Liver (tissue), 8 donors: ENCODE measurements at regions not wholly inside any gene's neighbourhood (a gene's known extent, or its start where the extent isn't known, plus 50 kb on each side); places are given as distances from the start of the nearest gene placed in this dataset.

Source experiments
- DNase-seq: peaks from one replicate; pipeline ENCODE4 v3.0.0-alpha.2; 2017; ENCODE audit warnings: low spot score
- H3K27ac ChIP-seq, 2 donors: one replicate each; pipeline ENCODE4 v1.7.0; 2013; ENCODE audit warnings: inconsistent platforms in 2 of 2, low read length in 2 of 2, control low read depth in 1 of 2, low read depth in 1 of 2, mild to moderate bottlenecking in 1 of 2
- H3K27me3 ChIP-seq, 4 donors: one replicate each; pipeline versions ENCODE4 v1.6.1 to v1.7.0; 2013; ENCODE audit warnings: low read length in 3 of 4, inconsistent platforms in 1 of 4, mild to moderate bottlenecking in 1 of 4, moderate library complexity in 1 of 4; ENCODE audit not compliant: control insufficient read depth in 4 of 4, insufficient read depth in 4 of 4
- H3K36me3 ChIP-seq, 4 donors: one replicate each; pipeline versions ENCODE4 v1.6.1 to v1.7.0; 2013; ENCODE audit warnings: low read length in 3 of 4, mild to moderate bottlenecking in 3 of 4, low read depth in 1 of 4, moderate library complexity in 1 of 4; ENCODE audit not compliant: control insufficient read depth in 4 of 4, insufficient read depth in 3 of 4
- H3K4me1 ChIP-seq, 4 donors: one replicate each; pipeline versions ENCODE4 v1.6.1 to v1.7.0; 2013; ENCODE audit warnings: low read length in 3 of 4, mild to moderate bottlenecking in 3 of 4, moderate library complexity in 1 of 4; ENCODE audit not compliant: control insufficient read depth in 4 of 4, insufficient read depth in 4 of 4
- H3K4me3 ChIP-seq, 3 donors: one replicate each; pipeline versions ENCODE4 v1.6.1 to v1.7.0; 2013; ENCODE audit warnings: low read length in 3 of 3, control low read depth in 1 of 3, low read depth in 1 of 3, mild to moderate bottlenecking in 1 of 3
- H3K9ac ChIP-seq, 2 donors: one replicate each; pipeline ENCODE4 v1.7.0; 2013; ENCODE audit warnings: low read length in 2 of 2, mild to moderate bottlenecking in 2 of 2, moderate library complexity in 2 of 2, control low read depth in 1 of 2, low read depth in 1 of 2
- H3K9me3 ChIP-seq, 4 donors: one replicate each; pipeline versions ENCODE4 v1.6.1 to v1.7.0; 2013; ENCODE audit warnings: low read length in 3 of 4; ENCODE audit not compliant: control insufficient read depth in 4 of 4
- EGR1 ChIP-seq, 2 donors: IDR thresholded peaks; 2 replicates each; pipeline ENCODE4 v1.6.1; 2016 to 2018; ENCODE audit warnings: antibody characterized with exemption in 2 of 2, low read depth in 2 of 2
- FOXA1 ChIP-seq: IDR thresholded peaks from 2 replicates; pipeline ENCODE4 v1.6.1; 2016; ENCODE audit warnings: antibody characterized with exemption
- FOXA2 ChIP-seq: IDR thresholded peaks from 2 replicates; pipeline ENCODE4 v1.6.1; 2016; ENCODE audit warnings: antibody characterized with exemption
- GABPA ChIP-seq, 2 donors: IDR thresholded peaks in 1 of 2; conservative IDR thresholded peaks in 1 of 2; 2 replicates each; pipeline ENCODE4 v1.6.1; 2016; ENCODE audit warnings: antibody characterized with exemption in 2 of 2, mild to moderate bottlenecking in 1 of 2, moderate library complexity in 1 of 2
- HNF4A ChIP-seq, 2 donors: conservative IDR thresholded peaks; 2 replicates each; pipeline ENCODE4 v1.6.1; 2016; ENCODE audit warnings: antibody characterized with exemption in 2 of 2, mild to moderate bottlenecking in 2 of 2
- HNF4G ChIP-seq: IDR thresholded peaks from 2 replicates; pipeline ENCODE4 v1.6.1; 2016; ENCODE audit warnings: antibody characterized with exemption
- JUND ChIP-seq, 2 donors: IDR thresholded peaks; 2 replicates each; pipeline ENCODE4 v1.6.1; 2016; ENCODE audit warnings: antibody characterized with exemption in 2 of 2
- NR2F2 ChIP-seq: IDR thresholded peaks from 2 replicates; pipeline ENCODE4 v1.6.1; 2016; ENCODE audit warnings: antibody characterized with exemption
- RAD21 ChIP-seq, 2 donors: IDR thresholded peaks; 2 replicates each; pipeline ENCODE4 v1.6.1; 2016; ENCODE audit warnings: antibody characterized with exemption in 2 of 2, mild to moderate bottlenecking in 2 of 2
- RXRA ChIP-seq, 2 donors: IDR thresholded peaks; 2 replicates each; pipeline ENCODE4 v1.6.1; 2017 to 2018; ENCODE audit warnings: antibody characterized with exemption in 2 of 2, mild to moderate bottlenecking in 1 of 2
- SP1 ChIP-seq: IDR thresholded peaks from 2 replicates; pipeline ENCODE4 v1.6.1; 2018; ENCODE audit warnings: antibody characterized with exemption, mild to moderate bottlenecking
- TAF1 ChIP-seq: conservative IDR thresholded peaks from 2 replicates; pipeline ENCODE4 v1.6.1; 2016; ENCODE audit warnings: antibody characterized with exemption, mild to moderate bottlenecking
- YY1 ChIP-seq: IDR thresholded peaks from 2 replicates; pipeline ENCODE4 v1.6.1; 2016; ENCODE audit warnings: antibody characterized with exemption, mild to moderate bottlenecking
- WGBS: extraction: QIAGEN DNeasy Blood & Tissue Kit; methylation state at CpG from one replicate; pipeline ENCODE4 v1.1.7; 2013; 5-methylcytosine and 5-hydroxymethylcytosine counted together
- TF ChIP-seq, protein P1 (sequence below): IDR thresholded peaks from 2 replicates; pipeline ENCODE4 v1.6.1; 2016; ENCODE audit warnings: antibody characterized with exemption
- TF ChIP-seq, protein P2 (sequence below): IDR thresholded peaks from 2 replicates; pipeline ENCODE4 v1.6.1; 2016; ENCODE audit warnings: antibody characterized with exemption
- TF ChIP-seq, protein P3 (sequence below): IDR thresholded peaks from 2 replicates; pipeline ENCODE4 v1.6.1; 2016; ENCODE audit warnings: antibody characterized with exemption
- TF ChIP-seq, protein P4 (sequence below): IDR thresholded peaks from 2 replicates; pipeline ENCODE4 v1.6.1; 2016; ENCODE audit warnings: antibody characterized with exemption, mild to moderate bottlenecking
- TF ChIP-seq, protein P5 (sequence below): fragments of 150-350 bp; IDR thresholded peaks from 2 replicates; pipeline ENCODE4 v1.5.1; 2017; ENCODE audit warnings: improper control_type of control experiment, low read depth, low read length; ENCODE audit not compliant: missing input control
- donor health status: healthy.
- donor health status: healthy.
- donor health status: healthy.
- donor health status: healthy.
- donor health status: healthy.

DNA sequence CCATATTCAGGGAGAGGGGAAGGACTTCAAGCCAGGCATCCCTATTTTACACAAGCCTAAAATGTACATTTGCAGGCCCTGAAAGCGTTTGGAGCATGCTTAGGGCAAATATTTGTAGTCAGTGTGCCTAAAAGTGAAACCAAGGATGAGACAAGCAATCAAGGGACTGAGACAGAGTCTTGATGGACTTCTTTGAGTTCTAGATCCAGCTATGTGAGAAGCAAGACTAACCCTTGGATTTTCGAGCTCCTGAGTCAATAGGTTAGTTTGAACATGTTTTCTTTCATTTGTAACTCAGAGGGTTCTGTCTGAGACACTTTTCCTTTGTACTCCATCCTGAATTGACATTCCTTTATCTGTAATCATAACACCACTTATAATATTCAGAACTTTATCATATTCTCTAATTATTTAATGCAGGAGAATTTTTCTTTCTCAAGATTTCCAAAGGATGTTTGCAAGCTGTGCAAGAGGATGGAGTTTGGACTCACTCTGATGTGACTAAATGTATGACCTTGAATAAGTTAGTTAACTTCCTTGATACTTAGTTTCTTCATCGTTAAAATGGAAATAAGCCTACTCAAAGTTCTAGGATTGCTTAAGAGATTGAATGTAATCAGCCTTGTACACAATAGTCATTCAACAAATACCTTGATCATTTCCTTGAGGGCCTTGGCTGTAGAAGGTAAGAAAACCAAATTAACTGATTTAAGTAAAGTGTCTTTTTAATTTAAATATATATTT lies 1237.8 kb upstream of the ZEB2 start:
- Histone ChIP-seq H3K27ac (no peak overlapping the region), H3K4me3 (no peak overlapping the region), H3K36me3 (no peaks in the 10 kb centered on the region), H3K9ac (no peak overlapping the region), H3K27me3 (no peaks in the 10 kb centered on the region), H3K9me3 (no peaks in the 10 kb centered on the region), H3K4me1 (peaks cover 2 to 28% (median 15%) of the 10 kb centered on the region in 4 donors)
- DNase-seq = no peak
- WGBS = 52% methylated on average over 3 of the region's 3 CpGs
- TF ChIP-seq JUND (IDR thresholded peaks at IDR 0.05) (no peak), RXRA (IDR thresholded peaks at IDR 0.05) (no peak), FOXA1 (no peak), NR2F2 (no peak), RAD21 (IDR thresholded peaks at IDR 0.05) (no peak), SP1 (no peak), YY1 (no peak), EGR1 (IDR thresholded peaks at IDR 0.05; ENCODE audit: low read depth in 2 of 2) (no peak), TAF1 (no peak), HNF4A (conservative IDR thresholded peaks at IDR 0.05) (no peak), FOXA2 (no peak), HNF4G (no peak), GABPA (IDR thresholded peaks at IDR 0.05 in 1 of 2, conservative IDR thresholded peaks at IDR 0.05 in 1 of 2) (no peak)
- TF ChIP-seq, protein P1, sequence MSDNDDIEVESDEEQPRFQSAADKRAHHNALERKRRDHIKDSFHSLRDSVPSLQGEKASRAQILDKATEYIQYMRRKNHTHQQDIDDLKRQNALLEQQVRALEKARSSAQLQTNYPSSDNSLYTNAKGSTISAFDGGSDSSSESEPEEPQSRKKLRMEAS = no peak
- TF ChIP-seq, protein P2, sequence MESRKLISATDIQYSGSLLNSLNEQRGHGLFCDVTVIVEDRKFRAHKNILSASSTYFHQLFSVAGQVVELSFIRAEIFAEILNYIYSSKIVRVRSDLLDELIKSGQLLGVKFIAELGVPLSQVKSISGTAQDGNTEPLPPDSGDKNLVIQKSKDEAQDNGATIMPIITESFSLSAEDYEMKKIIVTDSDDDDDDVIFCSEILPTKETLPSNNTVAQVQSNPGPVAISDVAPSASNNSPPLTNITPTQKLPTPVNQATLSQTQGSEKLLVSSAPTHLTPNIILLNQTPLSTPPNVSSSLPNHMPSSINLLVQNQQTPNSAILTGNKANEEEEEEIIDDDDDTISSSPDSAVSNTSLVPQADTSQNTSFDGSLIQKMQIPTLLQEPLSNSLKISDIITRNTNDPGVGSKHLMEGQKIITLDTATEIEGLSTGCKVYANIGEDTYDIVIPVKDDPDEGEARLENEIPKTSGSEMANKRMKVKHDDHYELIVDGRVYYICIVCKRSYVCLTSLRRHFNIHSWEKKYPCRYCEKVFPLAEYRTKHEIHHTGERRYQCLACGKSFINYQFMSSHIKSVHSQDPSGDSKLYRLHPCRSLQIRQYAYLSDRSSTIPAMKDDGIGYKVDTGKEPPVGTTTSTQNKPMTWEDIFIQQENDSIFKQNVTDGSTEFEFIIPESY = no peak
- TF ChIP-seq, protein P3, sequence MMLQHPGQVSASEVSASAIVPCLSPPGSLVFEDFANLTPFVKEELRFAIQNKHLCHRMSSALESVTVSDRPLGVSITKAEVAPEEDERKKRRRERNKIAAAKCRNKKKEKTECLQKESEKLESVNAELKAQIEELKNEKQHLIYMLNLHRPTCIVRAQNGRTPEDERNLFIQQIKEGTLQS = no peak
- TF ChIP-seq, protein P4, sequence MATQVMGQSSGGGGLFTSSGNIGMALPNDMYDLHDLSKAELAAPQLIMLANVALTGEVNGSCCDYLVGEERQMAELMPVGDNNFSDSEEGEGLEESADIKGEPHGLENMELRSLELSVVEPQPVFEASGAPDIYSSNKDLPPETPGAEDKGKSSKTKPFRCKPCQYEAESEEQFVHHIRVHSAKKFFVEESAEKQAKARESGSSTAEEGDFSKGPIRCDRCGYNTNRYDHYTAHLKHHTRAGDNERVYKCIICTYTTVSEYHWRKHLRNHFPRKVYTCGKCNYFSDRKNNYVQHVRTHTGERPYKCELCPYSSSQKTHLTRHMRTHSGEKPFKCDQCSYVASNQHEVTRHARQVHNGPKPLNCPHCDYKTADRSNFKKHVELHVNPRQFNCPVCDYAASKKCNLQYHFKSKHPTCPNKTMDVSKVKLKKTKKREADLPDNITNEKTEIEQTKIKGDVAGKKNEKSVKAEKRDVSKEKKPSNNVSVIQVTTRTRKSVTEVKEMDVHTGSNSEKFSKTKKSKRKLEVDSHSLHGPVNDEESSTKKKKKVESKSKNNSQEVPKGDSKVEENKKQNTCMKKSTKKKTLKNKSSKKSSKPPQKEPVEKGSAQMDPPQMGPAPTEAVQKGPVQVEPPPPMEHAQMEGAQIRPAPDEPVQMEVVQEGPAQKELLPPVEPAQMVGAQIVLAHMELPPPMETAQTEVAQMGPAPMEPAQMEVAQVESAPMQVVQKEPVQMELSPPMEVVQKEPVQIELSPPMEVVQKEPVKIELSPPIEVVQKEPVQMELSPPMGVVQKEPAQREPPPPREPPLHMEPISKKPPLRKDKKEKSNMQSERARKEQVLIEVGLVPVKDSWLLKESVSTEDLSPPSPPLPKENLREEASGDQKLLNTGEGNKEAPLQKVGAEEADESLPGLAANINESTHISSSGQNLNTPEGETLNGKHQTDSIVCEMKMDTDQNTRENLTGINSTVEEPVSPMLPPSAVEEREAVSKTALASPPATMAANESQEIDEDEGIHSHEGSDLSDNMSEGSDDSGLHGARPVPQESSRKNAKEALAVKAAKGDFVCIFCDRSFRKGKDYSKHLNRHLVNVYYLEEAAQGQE = no peak

DNA sequence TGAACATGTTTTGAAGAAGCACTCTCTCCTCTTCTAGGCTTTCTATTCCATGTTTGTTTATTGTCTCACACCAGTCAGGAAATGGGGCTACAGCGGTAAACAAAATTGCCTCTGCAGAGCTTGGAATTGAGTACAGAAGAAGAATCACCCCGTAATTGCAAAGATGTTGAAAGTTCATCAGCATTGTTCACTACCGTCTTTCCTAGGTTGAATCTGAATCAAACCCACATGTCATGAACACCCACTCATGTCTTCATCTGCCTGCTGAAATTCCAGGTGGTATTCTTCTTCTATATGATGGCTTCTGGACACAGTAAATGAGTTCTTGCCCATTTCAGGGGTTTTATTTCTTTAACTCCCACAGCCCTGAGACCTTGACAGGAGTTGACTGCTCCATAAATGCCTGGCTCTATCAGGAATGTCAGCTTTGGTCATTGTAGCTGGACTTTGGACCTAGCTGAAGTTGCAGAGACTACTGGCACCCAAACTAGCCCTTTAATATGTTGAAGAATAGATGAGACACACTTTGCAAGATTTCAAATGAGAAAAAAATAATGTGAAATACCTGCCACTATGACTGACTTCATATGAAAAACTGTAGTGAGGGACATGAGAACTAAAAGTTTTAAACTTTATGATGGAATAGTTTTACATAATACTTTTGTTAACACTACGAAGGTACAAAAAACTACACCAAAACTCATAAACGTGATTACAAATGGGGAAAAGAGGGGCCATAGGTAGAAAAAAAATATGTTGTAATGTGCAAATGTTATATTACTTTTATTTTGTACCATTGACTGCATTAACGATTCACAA lies 1235.3 kb upstream of the ZEB2 start:
- H3K27ac ChIP-seq = no peak overlapping the region

More for the DNA sequence above, 1235.3 kb upstream of the ZEB2 start:
- Histone ChIP-seq H3K9ac (no peak overlapping the region), H3K27me3 (no peaks in the 10 kb centered on the region), H3K36me3 (no peaks in the 10 kb centered on the region), H3K4me3 (no peak overlapping the region), H3K9me3 (no peaks in the 10 kb centered on the region), H3K4me1 (peaks cover 0 to 14% (median 3%) of the 10 kb centered on the region in 4 donors)
- DNase-seq = no peak
- WGBS = 91% methylated on average over 6 of the region's 6 CpGs
- TF ChIP-seq HNF4A (conservative IDR thresholded peaks at IDR 0.05) = peak; percentile 83 to 91
- peak; percentile 22 for TF ChIP-seq YY1
- TF ChIP-seq RXRA (IDR thresholded peaks at IDR 0.05) = peak in 1 of 2 donors; percentile 14
- no peak for TF ChIP-seq TAF1
- peak; percentile 74 for TF ChIP-seq HNF4G
- TF ChIP-seq RAD21 (IDR thresholded peaks at IDR 0.05) = peak in 1 of 2 donors; percentile 36
- TF ChIP-seq, protein P5, sequence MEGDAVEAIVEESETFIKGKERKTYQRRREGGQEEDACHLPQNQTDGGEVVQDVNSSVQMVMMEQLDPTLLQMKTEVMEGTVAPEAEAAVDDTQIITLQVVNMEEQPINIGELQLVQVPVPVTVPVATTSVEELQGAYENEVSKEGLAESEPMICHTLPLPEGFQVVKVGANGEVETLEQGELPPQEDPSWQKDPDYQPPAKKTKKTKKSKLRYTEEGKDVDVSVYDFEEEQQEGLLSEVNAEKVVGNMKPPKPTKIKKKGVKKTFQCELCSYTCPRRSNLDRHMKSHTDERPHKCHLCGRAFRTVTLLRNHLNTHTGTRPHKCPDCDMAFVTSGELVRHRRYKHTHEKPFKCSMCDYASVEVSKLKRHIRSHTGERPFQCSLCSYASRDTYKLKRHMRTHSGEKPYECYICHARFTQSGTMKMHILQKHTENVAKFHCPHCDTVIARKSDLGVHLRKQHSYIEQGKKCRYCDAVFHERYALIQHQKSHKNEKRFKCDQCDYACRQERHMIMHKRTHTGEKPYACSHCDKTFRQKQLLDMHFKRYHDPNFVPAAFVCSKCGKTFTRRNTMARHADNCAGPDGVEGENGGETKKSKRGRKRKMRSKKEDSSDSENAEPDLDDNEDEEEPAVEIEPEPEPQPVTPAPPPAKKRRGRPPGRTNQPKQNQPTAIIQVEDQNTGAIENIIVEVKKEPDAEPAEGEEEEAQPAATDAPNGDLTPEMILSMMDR = no peak
- TF ChIP-seq, protein P4 = no peak
- TF ChIP-seq SP1 = peak; percentile 65
